Testis (tissue), 2 donors: ENCODE measurements at regions not wholly inside any gene's neighbourhood (a gene's known extent, or its start where the extent isn't known, plus 50 kb on each side); places are given as distances from the start of the nearest gene placed in this dataset.

Experiments
- CTCF ChIP-seq, 3 experiments: fragments of 450-650 bp in 2 of 3; fragments of 200-600 bp in 1 of 3; sonication (generic) in 1 of 3; IDR thresholded peaks; one replicate each; pipeline ENCODE4 v1.5.1; 2016 to 2019; ENCODE audit warnings: antibody characterized with exemption in 3 of 3, mild to moderate bottlenecking in 2 of 3, moderate library complexity in 1 of 3
- POLR2A ChIP-seq: fragments of 450-650 bp; IDR thresholded peaks from one replicate; pipeline ENCODE4 v1.6.1; 2017; ENCODE audit warnings: antibody characterized with exemption, mild to moderate bottlenecking, moderate library complexity

DNA sequence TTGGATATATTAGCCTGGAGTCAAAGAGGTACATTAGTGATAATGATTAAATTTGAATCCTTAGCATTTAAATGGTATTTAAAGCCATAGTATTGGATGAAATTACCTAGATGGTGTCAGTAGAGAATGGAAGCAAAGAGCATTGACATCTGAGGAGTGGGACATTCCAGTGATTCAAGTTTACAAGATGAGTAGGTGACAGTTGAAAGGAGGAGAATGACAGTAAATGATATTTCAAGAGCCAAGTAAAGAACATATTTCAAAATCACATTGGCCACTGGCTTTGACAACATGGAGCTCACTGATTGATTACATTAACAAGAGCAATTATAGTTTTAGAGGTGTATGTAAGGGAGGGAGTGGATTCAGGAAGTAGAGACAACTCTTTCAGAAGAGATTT lies 93.9 kb upstream of the MEF2C start:
- no peak for TF ChIP-seq CTCF (IDR thresholded peaks at IDR 0.05)
- TF ChIP-seq POLR2A, result no peak
